NCI-H187 treated with DMSO at 0.1 percent for 48 hours (cell line): ENCODE measurements at regions not wholly inside any gene's neighbourhood (a gene's known extent, or its start where the extent isn't known, plus 50 kb on each side); places are given as distances from the start of the nearest gene placed in this dataset.

ENCODE experiments used
- DNase-seq: peaks from one replicate; lab custom pipeline; 2025; lab: John Stamatoyannopoulos, UW

DNA sequence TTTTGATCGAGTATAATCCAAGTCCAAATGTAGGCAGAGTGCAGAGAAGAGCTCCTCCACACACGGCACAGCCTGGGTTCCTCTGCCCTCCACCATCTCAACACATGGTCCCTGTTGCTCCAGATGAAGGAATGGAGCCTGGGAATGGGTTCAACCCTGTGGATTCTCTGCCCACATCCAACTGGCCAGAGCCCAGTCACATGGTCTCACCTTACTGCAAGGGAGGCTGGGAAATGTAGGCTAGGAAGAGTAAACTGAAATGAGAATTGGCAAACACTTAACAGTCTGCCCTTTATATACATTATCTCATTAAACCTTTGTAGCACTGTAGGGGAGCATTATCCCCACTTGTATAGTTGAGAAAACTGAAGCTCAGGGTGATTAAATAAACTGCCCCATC, 60.1 kb upstream of the RAB4A start:
- no peak for DNase-seq

- no peak for DNase-seq
Measured at GRCh38 chr1:229213797-229214196, 57.1 kb upstream of the RAB4A start.

DNA sequence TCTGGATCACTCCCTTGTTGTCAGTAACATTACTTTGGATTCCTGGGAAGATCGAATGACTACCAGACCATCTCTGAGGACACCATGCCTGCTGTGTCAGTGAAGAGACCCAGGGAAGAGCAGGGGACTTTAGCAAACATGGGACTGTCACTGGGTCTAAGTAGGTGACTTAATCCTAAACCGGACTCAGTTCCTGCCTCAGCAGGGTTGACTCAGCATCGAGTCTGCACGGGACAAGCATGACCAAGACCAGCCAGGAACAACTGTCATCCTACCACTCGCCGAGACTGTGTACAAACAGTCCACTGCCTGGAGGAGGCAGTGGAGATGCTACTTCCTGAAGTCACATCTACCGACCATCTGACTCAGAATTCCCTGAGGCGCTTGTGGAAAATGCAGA, 53.2 kb upstream of the RAB4A start:
- DNase-seq: no peak

DNA sequence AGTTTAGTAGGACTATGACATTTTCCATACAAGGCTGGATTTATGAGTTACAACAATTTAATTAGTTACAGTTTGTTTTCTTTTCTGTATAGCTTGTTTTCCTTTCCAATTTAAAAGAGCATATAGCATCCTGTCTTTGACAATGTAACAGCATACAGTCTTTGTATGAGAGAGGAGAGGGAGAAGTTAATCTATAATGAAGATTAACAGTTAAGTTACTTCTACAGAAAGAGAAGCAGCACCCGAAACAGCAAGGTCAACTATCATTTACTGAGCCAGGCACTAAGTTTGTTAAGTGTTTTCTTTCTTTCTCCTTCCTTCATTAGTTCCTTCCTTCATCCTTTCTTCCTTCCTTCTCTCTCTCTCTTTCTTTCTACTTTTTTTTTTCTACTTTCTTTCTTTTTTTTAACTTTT, 52.3 kb upstream of the RAB4A start:
- DNase-seq: no peak

DNA sequence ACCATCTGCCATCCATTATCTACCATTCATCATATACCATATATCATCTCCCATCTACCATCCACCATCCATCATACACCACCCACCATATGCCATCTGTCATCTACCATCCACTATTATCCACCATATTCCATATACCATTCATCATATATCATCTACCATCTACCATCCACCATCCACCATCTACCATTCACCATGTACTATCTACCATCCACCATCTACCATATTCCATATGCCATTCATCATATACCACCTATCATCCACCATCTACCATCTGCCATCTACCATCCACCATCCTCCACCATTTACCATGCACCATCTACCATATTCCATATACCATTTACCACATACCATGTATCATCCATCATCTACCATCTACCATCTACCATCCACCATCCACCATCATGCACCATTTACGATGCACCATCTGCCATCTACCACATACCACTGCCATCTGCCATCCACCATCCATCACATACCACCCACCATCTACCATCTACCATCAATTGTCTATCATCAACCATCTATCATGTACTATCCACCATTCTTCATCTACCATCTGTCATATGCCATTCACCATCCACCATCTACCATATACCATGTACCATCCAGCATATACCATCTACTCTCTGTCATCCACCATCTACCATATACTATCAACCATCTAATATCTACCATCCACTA, 50.6 kb upstream of the RAB4A start:
- DNase-seq: no peak

DNA sequence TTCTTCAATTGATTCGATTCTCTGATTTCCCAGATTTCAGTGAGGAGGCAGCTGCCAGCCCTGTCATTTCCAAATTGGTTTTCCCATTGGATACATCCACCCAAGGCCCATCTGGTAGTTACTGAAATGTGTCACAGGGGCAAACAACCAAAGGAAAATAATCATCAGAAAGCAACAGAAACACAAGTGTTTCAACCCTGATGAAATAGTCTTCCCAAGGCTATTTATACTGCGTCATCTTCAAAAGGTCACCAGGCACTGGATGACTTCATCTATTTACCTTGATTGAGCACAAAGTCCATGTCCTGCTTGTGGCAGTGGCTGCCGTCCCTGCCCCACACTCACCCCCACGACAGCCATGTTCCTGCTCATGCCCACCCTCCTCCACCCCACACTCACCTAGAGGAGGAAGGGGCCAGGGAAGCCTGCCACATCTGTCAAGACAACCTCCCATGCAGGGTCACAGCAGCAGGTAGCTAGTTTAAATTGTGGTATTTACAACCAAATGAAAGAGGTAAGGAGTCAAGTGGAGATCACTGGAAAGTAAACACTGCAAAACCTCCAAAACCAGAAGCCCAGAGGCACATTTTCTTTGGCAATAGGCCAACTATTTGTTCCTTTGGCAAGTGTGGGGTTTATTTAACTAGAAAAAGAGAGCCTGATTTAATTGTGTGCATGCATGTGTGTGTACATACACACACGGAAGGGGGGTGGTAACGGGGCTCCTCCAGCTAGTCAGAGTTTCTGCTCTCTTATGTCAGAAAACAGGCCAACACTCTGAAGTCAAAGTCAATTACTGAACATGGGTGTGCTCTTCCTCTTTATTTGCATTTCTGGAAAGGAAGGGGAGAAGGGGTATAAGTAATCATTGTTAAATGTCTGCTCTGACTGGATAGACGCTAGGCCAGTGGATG, 49.5 kb upstream of the RAB4A start:
- no peak for DNase-seq
